Tibial nerve (tissue), 4 donors: ENCODE measurements at regions not wholly inside any gene's neighbourhood (a gene's known extent, or its start where the extent isn't known, plus 50 kb on each side); places are given as distances from the start of the nearest gene placed in this dataset.
"Not testable (repeated sequence)": the region's sequence is repeated elsewhere in the genome, so short reads cannot be mapped to it uniquely, and the experiment has no call there.

Experiments used
- DNase-seq, 2 donors: peaks; one replicate each; pipeline ENCODE4 v3.0.0-alpha.2; 2019; ENCODE audit warnings: low spot score in 2 of 2
- H3K27ac ChIP-seq, 4 donors: fragments of 200-600 bp; sonication (generic) in 3 of 4; one replicate each; pipeline ENCODE4 v1.5.1; 2017 to 2019; ENCODE audit warnings: mild to moderate bottlenecking in 1 of 4
- H3K27me3 ChIP-seq, 2 donors: fragments of 200-600 bp; sonication (generic) in 1 of 2; one replicate each; pipeline versions ENCODE4 v1.5.1 to v1.6.0; 2017 to 2019
- H3K36me3 ChIP-seq, 3 donors: fragments of 200-600 bp; sonication (generic); one replicate each; pipeline ENCODE4 v1.5.1; 2018 to 2019
- H3K4me1 ChIP-seq, 4 donors: fragments of 200-600 bp; sonication (generic) in 3 of 4; one replicate each; pipeline ENCODE4 v1.5.1; 2017 to 2019
- H3K4me3 ChIP-seq, 4 donors: fragments of 200-600 bp; sonication (generic) in 3 of 4; one replicate each; pipeline ENCODE4 v1.5.1; 2017 to 2019; ENCODE audit warnings: mild to moderate bottlenecking in 1 of 4, moderate library complexity in 1 of 4
- H3K9me3 ChIP-seq, 4 donors: fragments of 200-600 bp; sonication (generic) in 3 of 4; one replicate each; pipeline ENCODE4 v1.5.1; 2017 to 2019
- EP300 ChIP-seq, 2 donors: sonication (generic); formaldehyde crosslinking; IDR thresholded peaks; one replicate each; pipeline ENCODE4 v1.6.1; 2017; ENCODE audit warnings: antibody characterized with exemption in 2 of 2, mild to moderate bottlenecking in 1 of 2
- POLR2A ChIP-seq, 2 donors: fragments of 450-650 bp; IDR thresholded peaks; one replicate each; pipeline ENCODE4 v1.6.1; 2017; ENCODE audit warnings: antibody characterized with exemption in 2 of 2, mild to moderate bottlenecking in 2 of 2, moderate library complexity in 2 of 2
- WGBS, 2 donors: methylation state at CpG; one replicate each; pipeline ENCODE4 v1.1.5; 2018; 5-methylcytosine and 5-hydroxymethylcytosine counted together
- TF ChIP-seq, protein P1 (sequence below), 5 experiments: fragments of 200-600 bp in 3 of 5; fragments of 450-650 bp in 2 of 5; sonication (generic) in 3 of 5; IDR thresholded peaks; one replicate each; pipeline ENCODE4 v1.5.1; 2016 to 2019; ENCODE audit warnings: antibody characterized with exemption in 5 of 5, mild to moderate bottlenecking in 3 of 5, moderate library complexity in 2 of 5

DNA sequence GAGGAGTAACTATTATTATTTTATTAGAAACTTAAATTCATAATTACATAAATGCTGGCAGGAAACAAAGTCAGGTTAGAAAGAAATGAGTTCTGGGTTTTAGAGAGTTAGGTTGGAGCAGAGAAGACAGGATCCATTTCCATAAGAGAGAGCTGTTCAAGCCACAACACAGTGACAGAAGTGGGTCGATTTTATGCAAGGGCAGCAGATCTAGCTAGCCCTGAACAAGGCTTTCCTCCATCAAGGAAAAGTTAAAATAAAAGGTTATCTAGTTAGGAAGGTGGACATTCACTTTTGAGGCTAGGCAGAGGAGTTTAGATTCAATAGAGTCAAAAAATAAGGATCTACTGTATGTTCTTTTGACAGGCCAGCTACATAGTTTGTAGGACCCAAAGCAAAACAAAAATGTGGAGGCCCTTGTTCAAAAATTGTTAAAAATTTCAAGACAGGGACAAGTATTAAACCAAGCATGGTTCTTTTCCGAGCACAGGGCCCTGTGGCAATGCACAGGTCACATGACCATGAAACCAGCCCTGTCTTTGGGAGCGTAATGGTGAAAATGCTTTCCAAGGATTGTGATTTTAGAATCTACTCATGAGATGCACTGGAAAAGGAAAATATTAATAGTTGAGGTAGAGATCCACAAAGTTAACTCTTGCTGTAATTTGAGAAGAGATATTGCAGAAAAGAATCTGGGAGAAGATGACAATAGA, 91.2 kb upstream of the CREB1 start:
- 87 to 93% methylated on average over 3 of the region's 3 CpGs for WGBS, 2 donors
- TF ChIP-seq EP300 (IDR thresholded peaks at IDR 0.05) = no peak
- TF ChIP-seq POLR2A (IDR thresholded peaks at IDR 0.05) = no peak
- TF ChIP-seq, protein P1, sequence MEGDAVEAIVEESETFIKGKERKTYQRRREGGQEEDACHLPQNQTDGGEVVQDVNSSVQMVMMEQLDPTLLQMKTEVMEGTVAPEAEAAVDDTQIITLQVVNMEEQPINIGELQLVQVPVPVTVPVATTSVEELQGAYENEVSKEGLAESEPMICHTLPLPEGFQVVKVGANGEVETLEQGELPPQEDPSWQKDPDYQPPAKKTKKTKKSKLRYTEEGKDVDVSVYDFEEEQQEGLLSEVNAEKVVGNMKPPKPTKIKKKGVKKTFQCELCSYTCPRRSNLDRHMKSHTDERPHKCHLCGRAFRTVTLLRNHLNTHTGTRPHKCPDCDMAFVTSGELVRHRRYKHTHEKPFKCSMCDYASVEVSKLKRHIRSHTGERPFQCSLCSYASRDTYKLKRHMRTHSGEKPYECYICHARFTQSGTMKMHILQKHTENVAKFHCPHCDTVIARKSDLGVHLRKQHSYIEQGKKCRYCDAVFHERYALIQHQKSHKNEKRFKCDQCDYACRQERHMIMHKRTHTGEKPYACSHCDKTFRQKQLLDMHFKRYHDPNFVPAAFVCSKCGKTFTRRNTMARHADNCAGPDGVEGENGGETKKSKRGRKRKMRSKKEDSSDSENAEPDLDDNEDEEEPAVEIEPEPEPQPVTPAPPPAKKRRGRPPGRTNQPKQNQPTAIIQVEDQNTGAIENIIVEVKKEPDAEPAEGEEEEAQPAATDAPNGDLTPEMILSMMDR (IDR thresholded peaks at IDR 0.05) = no peak
- no peaks in the 10 kb centered on the region for H3K9me3 ChIP-seq
- no peaks in the 10 kb centered on the region for H3K4me1 ChIP-seq
- H3K36me3 ChIP-seq = no peaks in the 10 kb centered on the region
- no peak for DNase-seq
- H3K4me3 ChIP-seq = no peak overlapping the region
- H3K27me3 ChIP-seq = no peaks in the 10 kb centered on the region
- H3K27ac ChIP-seq = no peak overlapping the region

- not testable (repeated sequence) for H3K27me3 ChIP-seq, DNase-seq, H3K36me3 ChIP-seq, H3K9me3 ChIP-seq, H3K27ac ChIP-seq, H3K4me3 ChIP-seq, H3K4me1 ChIP-seq
Observed at GRCh38 chr2:207439881-207440280, 89.9 kb upstream of the CREB1 start.

GRCh38 chr2:207444756-207445155, 85.0 kb upstream of the CREB1 start:
- TF ChIP-seq POLR2A (IDR thresholded peaks at IDR 0.05) = no peak
- TF ChIP-seq EP300 (IDR thresholded peaks at IDR 0.05) = no peak
- TF ChIP-seq, protein P1 (IDR thresholded peaks at IDR 0.05) = no peak
- DNase-seq = no peak
- no peaks in the 10 kb centered on the region for H3K36me3 ChIP-seq
- no peak overlapping the region for H3K4me3 ChIP-seq
- H3K4me1 ChIP-seq = no peaks in the 10 kb centered on the region
- H3K27ac ChIP-seq = no peak overlapping the region
- no peaks in the 10 kb centered on the region for H3K27me3 ChIP-seq
- no peaks in the 10 kb centered on the region for H3K9me3 ChIP-seq
- WGBS, 2 donors = 90% methylated on average over 4 of the region's 4 CpGs

DNA sequence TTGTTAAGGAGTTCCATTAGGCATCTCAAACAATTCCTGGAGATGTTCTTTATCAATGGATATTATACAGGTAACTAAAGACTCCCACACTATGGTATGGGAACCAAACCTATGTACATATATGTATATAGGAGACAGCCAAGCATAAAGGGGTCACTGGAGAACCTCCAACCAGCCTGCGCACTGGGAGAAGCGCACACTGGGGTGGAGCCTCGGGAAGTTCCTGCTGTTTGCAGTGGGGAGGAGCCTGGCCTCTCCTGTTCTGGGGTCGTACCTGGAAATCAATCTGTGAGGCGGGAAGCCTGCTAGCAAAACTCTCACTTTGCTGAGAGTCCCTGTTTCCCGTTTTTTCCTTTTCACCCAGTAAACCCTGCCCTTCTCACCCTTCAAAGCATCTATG, 83.1 kb upstream of the CREB1 start:
- Histone ChIP-seq H3K9me3 (no peaks in the 10 kb centered on the region), H3K4me1 (no peaks in the 10 kb centered on the region), H3K36me3 (no peaks in the 10 kb centered on the region), H3K4me3 (no peak overlapping the region), H3K27ac (no peak overlapping the region), H3K27me3 (no peaks in the 10 kb centered on the region)
- DNase-seq = no peak
- WGBS, 2 donors = 58 to 66% methylated on average over 6 of the region's 6 CpGs
- TF ChIP-seq POLR2A (IDR thresholded peaks at IDR 0.05) (no peak), EP300 (IDR thresholded peaks at IDR 0.05) (no peak)
- TF ChIP-seq, protein P1 (IDR thresholded peaks at IDR 0.05) = no peak

DNA sequence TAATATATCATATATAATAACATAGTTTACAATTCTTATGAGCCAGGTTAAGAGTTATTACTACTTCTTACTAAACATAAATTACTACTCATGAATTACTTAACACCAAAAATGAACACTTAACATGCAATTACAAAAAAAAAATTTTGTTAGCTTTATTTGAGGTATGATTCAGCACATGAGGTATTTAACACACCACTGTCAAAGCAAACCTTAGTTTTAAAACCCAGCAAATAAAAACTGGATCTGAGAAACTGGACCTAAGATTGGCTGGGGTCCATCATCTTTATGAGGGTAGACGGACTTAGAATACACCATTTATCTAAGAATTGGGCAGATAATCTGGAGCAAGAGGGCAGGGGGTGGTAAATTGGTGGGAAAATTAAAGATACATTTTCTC, 81.8 kb upstream of the CREB1 start:
- no peak for TF ChIP-seq EP300 (IDR thresholded peaks at IDR 0.05)
- TF ChIP-seq POLR2A (IDR thresholded peaks at IDR 0.05) = no peak
- TF ChIP-seq, protein P1 (IDR thresholded peaks at IDR 0.05) = no peak
- no peak overlapping the region for H3K4me3 ChIP-seq
- 45 to 52% methylated on average over 1 of the region's 1 CpG for WGBS, 2 donors
- H3K4me1 ChIP-seq = no peaks in the 10 kb centered on the region
- DNase-seq = no peak
- H3K9me3 ChIP-seq = no peaks in the 10 kb centered on the region
- no peaks in the 10 kb centered on the region for H3K27me3 ChIP-seq
- no peak overlapping the region for H3K27ac ChIP-seq
- H3K36me3 ChIP-seq = no peaks in the 10 kb centered on the region
